H1 (cell line): ENCODE measurements at regions not wholly inside any gene's neighbourhood (a gene's known extent, or its start where the extent isn't known, plus 50 kb on each side); places are given as distances from the start of the nearest gene placed in this dataset.

ENCODE experiments used
- CBX8 ChIP-seq: fragments of 300-800, 300-1000 bp; sonication (generic); IDR thresholded peaks from 2 replicates; pipeline ENCODE4 v1.7.1; 2016; ENCODE audit warnings: low read depth, low read length, borderline replicate concordance
- JUND ChIP-seq: IDR thresholded peaks from 2 replicates; pipeline ENCODE4 v1.6.1; 2011; ENCODE audit warnings: mild to moderate bottlenecking, improper control_type of control experiment, low read length
- RNF2 ChIP-seq: fragments of 200-900, 300-1000 bp; sonication (generic); IDR thresholded peaks from 2 replicates; pipeline ENCODE4 v1.7.1; 2016; ENCODE audit warnings: borderline replicate concordance, low read depth, mild to moderate bottlenecking, antibody characterized with exemption, low read length; ENCODE audit not compliant: poor library complexity, severe bottlenecking; ENCODE audit errors: missing control alignments

GRCh38 chr1:233478611-233479010 is 135.3 kb upstream of the KCNK1 start (continued):
- TF ChIP-seq RNF2 (no peak), CBX8 (no peak), JUND (no peak)
